Liver (tissue), 8 donors: ENCODE measurements at regions not wholly inside any gene's neighbourhood (a gene's known extent, or its start where the extent isn't known, plus 50 kb on each side); places are given as distances from the start of the nearest gene placed in this dataset.

Experiments
- DNase-seq: peaks from one replicate; pipeline ENCODE4 v3.0.0-alpha.2; 2017; ENCODE audit warnings: low spot score
- H3K27ac ChIP-seq, 2 donors: one replicate each; pipeline ENCODE4 v1.7.0; 2013; ENCODE audit warnings: inconsistent platforms in 2 of 2, low read length in 2 of 2, control low read depth in 1 of 2, low read depth in 1 of 2, mild to moderate bottlenecking in 1 of 2
- H3K27me3 ChIP-seq, 4 donors: one replicate each; pipeline versions ENCODE4 v1.6.1 to v1.7.0; 2013; ENCODE audit warnings: low read length in 3 of 4, inconsistent platforms in 1 of 4, mild to moderate bottlenecking in 1 of 4, moderate library complexity in 1 of 4; ENCODE audit not compliant: control insufficient read depth in 4 of 4, insufficient read depth in 4 of 4
- H3K36me3 ChIP-seq, 4 donors: one replicate each; pipeline versions ENCODE4 v1.6.1 to v1.7.0; 2013; ENCODE audit warnings: low read length in 3 of 4, mild to moderate bottlenecking in 3 of 4, low read depth in 1 of 4, moderate library complexity in 1 of 4; ENCODE audit not compliant: control insufficient read depth in 4 of 4, insufficient read depth in 3 of 4
- H3K4me1 ChIP-seq, 4 donors: one replicate each; pipeline versions ENCODE4 v1.6.1 to v1.7.0; 2013; ENCODE audit warnings: low read length in 3 of 4, mild to moderate bottlenecking in 3 of 4, moderate library complexity in 1 of 4; ENCODE audit not compliant: control insufficient read depth in 4 of 4, insufficient read depth in 4 of 4
- H3K4me3 ChIP-seq, 3 donors: one replicate each; pipeline versions ENCODE4 v1.6.1 to v1.7.0; 2013; ENCODE audit warnings: low read length in 3 of 3, control low read depth in 1 of 3, low read depth in 1 of 3, mild to moderate bottlenecking in 1 of 3
- H3K9ac ChIP-seq, 2 donors: one replicate each; pipeline ENCODE4 v1.7.0; 2013; ENCODE audit warnings: low read length in 2 of 2, mild to moderate bottlenecking in 2 of 2, moderate library complexity in 2 of 2, control low read depth in 1 of 2, low read depth in 1 of 2
- H3K9me3 ChIP-seq, 4 donors: one replicate each; pipeline versions ENCODE4 v1.6.1 to v1.7.0; 2013; ENCODE audit warnings: low read length in 3 of 4; ENCODE audit not compliant: control insufficient read depth in 4 of 4
- EGR1 ChIP-seq, 2 donors: IDR thresholded peaks; 2 replicates each; pipeline ENCODE4 v1.6.1; 2016 to 2018; ENCODE audit warnings: antibody characterized with exemption in 2 of 2, low read depth in 2 of 2
- FOXA1 ChIP-seq: IDR thresholded peaks from 2 replicates; pipeline ENCODE4 v1.6.1; 2016; ENCODE audit warnings: antibody characterized with exemption
- FOXA2 ChIP-seq: IDR thresholded peaks from 2 replicates; pipeline ENCODE4 v1.6.1; 2016; ENCODE audit warnings: antibody characterized with exemption
- GABPA ChIP-seq, 2 donors: IDR thresholded peaks in 1 of 2; conservative IDR thresholded peaks in 1 of 2; 2 replicates each; pipeline ENCODE4 v1.6.1; 2016; ENCODE audit warnings: antibody characterized with exemption in 2 of 2, mild to moderate bottlenecking in 1 of 2, moderate library complexity in 1 of 2
- HNF4G ChIP-seq: IDR thresholded peaks from 2 replicates; pipeline ENCODE4 v1.6.1; 2016; ENCODE audit warnings: antibody characterized with exemption
- JUND ChIP-seq, 2 donors: IDR thresholded peaks; 2 replicates each; pipeline ENCODE4 v1.6.1; 2016; ENCODE audit warnings: antibody characterized with exemption in 2 of 2
- NR2F2 ChIP-seq: IDR thresholded peaks from 2 replicates; pipeline ENCODE4 v1.6.1; 2016; ENCODE audit warnings: antibody characterized with exemption
- RAD21 ChIP-seq, 2 donors: IDR thresholded peaks; 2 replicates each; pipeline ENCODE4 v1.6.1; 2016; ENCODE audit warnings: antibody characterized with exemption in 2 of 2, mild to moderate bottlenecking in 2 of 2
- RXRA ChIP-seq, 2 donors: IDR thresholded peaks; 2 replicates each; pipeline ENCODE4 v1.6.1; 2017 to 2018; ENCODE audit warnings: antibody characterized with exemption in 2 of 2, mild to moderate bottlenecking in 1 of 2
- SP1 ChIP-seq: IDR thresholded peaks from 2 replicates; pipeline ENCODE4 v1.6.1; 2018; ENCODE audit warnings: antibody characterized with exemption, mild to moderate bottlenecking
- TAF1 ChIP-seq: conservative IDR thresholded peaks from 2 replicates; pipeline ENCODE4 v1.6.1; 2016; ENCODE audit warnings: antibody characterized with exemption, mild to moderate bottlenecking
- YY1 ChIP-seq: IDR thresholded peaks from 2 replicates; pipeline ENCODE4 v1.6.1; 2016; ENCODE audit warnings: antibody characterized with exemption, mild to moderate bottlenecking
- WGBS: extraction: QIAGEN DNeasy Blood & Tissue Kit; methylation state at CpG from one replicate; pipeline ENCODE4 v1.1.7; 2013; 5-methylcytosine and 5-hydroxymethylcytosine counted together
- TF ChIP-seq, protein P1 (sequence below): IDR thresholded peaks from 2 replicates; pipeline ENCODE4 v1.6.1; 2016; ENCODE audit warnings: antibody characterized with exemption
- TF ChIP-seq, protein P2 (sequence below): IDR thresholded peaks from 2 replicates; pipeline ENCODE4 v1.6.1; 2016; ENCODE audit warnings: antibody characterized with exemption
- TF ChIP-seq, protein P3 (sequence below): fragments of 150-350 bp; IDR thresholded peaks from 2 replicates; pipeline ENCODE4 v1.5.1; 2017; ENCODE audit warnings: improper control_type of control experiment, low read depth, low read length; ENCODE audit not compliant: missing input control
- TF ChIP-seq, protein P4 (sequence below): IDR thresholded peaks from 2 replicates; pipeline ENCODE4 v1.6.1; 2016; ENCODE audit warnings: antibody characterized with exemption, mild to moderate bottlenecking
- donor health status: healthy.
- donor health status: healthy.
- donor health status: healthy.
- donor health status: healthy.
- donor health status: healthy.

DNA sequence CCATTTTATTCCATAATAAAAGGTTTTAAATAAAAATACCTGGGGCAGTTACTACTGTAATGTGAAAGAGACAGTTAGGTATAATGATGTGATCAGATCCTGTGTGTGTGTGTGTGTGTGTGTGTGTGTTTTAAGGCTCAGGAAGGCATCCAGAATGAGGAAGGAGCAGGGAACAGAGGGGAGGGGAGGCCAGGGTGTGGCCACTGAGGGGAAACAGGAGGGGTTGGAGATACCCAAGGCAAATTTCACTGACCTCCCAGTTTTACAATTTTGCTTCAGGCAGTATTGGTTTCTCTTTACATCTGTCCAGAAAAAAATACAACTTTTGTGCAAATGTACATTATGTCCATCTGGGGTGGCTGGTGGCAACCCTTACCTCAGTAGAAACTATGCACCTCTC is 163.5 kb upstream of the FBXO11 start:
- Histone ChIP-seq H3K27ac (no peak overlapping the region), H3K4me1 (no peaks in the 10 kb centered on the region)

DNA sequence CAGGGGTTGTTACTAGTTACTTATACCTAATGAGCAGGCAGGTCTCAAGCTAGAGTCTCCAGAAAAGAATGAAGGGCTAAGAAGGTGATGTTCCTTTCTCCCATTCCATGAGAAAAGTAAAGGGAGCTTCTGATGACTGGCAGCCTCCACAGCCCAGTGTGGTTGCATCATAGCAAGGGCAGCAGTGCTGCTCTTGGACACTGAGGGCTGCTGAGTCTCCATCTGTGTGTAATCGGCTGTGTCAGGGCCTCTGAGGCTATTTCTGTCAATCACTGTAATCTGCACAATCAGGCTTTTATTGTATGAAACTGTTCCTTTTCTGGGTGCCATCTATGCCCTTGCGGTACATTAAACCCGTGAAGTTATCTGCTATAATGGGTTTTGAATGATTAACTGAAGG is 164.1 kb upstream of the FBXO11 start:
- H3K36me3 ChIP-seq: no peaks in the 10 kb centered on the region
- H3K27me3 ChIP-seq: no peaks in the 10 kb centered on the region
- H3K4me3 ChIP-seq: no peak overlapping the region
- no peaks in the 10 kb centered on the region for H3K4me1 ChIP-seq
- DNase-seq: no peak
- WGBS: 77% methylated on average over 3 of the region's 3 CpGs
- H3K9me3 ChIP-seq: no peaks in the 10 kb centered on the region
- H3K9ac ChIP-seq: no peak overlapping the region
- no peak overlapping the region for H3K27ac ChIP-seq
- TF ChIP-seq FOXA1 (no peak), SP1 (no peak), FOXA2 (no peak), EGR1 (IDR thresholded peaks at IDR 0.05; ENCODE audit: low read depth in 2 of 2) (no peak), RAD21 (IDR thresholded peaks at IDR 0.05) (no peak), YY1 (no peak), GABPA (IDR thresholded peaks at IDR 0.05 in 1 of 2, conservative IDR thresholded peaks at IDR 0.05 in 1 of 2) (no peak)
- TF ChIP-seq, protein P1, sequence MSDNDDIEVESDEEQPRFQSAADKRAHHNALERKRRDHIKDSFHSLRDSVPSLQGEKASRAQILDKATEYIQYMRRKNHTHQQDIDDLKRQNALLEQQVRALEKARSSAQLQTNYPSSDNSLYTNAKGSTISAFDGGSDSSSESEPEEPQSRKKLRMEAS: no peak
- TF ChIP-seq, protein P2, sequence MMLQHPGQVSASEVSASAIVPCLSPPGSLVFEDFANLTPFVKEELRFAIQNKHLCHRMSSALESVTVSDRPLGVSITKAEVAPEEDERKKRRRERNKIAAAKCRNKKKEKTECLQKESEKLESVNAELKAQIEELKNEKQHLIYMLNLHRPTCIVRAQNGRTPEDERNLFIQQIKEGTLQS: no peak
- TF ChIP-seq, protein P3, sequence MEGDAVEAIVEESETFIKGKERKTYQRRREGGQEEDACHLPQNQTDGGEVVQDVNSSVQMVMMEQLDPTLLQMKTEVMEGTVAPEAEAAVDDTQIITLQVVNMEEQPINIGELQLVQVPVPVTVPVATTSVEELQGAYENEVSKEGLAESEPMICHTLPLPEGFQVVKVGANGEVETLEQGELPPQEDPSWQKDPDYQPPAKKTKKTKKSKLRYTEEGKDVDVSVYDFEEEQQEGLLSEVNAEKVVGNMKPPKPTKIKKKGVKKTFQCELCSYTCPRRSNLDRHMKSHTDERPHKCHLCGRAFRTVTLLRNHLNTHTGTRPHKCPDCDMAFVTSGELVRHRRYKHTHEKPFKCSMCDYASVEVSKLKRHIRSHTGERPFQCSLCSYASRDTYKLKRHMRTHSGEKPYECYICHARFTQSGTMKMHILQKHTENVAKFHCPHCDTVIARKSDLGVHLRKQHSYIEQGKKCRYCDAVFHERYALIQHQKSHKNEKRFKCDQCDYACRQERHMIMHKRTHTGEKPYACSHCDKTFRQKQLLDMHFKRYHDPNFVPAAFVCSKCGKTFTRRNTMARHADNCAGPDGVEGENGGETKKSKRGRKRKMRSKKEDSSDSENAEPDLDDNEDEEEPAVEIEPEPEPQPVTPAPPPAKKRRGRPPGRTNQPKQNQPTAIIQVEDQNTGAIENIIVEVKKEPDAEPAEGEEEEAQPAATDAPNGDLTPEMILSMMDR: no peak
- TF ChIP-seq, protein P4, sequence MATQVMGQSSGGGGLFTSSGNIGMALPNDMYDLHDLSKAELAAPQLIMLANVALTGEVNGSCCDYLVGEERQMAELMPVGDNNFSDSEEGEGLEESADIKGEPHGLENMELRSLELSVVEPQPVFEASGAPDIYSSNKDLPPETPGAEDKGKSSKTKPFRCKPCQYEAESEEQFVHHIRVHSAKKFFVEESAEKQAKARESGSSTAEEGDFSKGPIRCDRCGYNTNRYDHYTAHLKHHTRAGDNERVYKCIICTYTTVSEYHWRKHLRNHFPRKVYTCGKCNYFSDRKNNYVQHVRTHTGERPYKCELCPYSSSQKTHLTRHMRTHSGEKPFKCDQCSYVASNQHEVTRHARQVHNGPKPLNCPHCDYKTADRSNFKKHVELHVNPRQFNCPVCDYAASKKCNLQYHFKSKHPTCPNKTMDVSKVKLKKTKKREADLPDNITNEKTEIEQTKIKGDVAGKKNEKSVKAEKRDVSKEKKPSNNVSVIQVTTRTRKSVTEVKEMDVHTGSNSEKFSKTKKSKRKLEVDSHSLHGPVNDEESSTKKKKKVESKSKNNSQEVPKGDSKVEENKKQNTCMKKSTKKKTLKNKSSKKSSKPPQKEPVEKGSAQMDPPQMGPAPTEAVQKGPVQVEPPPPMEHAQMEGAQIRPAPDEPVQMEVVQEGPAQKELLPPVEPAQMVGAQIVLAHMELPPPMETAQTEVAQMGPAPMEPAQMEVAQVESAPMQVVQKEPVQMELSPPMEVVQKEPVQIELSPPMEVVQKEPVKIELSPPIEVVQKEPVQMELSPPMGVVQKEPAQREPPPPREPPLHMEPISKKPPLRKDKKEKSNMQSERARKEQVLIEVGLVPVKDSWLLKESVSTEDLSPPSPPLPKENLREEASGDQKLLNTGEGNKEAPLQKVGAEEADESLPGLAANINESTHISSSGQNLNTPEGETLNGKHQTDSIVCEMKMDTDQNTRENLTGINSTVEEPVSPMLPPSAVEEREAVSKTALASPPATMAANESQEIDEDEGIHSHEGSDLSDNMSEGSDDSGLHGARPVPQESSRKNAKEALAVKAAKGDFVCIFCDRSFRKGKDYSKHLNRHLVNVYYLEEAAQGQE: no peak

More for the DNA sequence above, 163.5 kb upstream of the FBXO11 start:
- H3K9ac ChIP-seq: no peak overlapping the region
- H3K9me3 ChIP-seq: no peaks in the 10 kb centered on the region
- no peak for TF ChIP-seq TAF1
- TF ChIP-seq FOXA2: no peak
- TF ChIP-seq FOXA1: no peak
- TF ChIP-seq HNF4G: no peak
- TF ChIP-seq RAD21 (IDR thresholded peaks at IDR 0.05): no peak
- TF ChIP-seq GABPA (IDR thresholded peaks at IDR 0.05 in 1 of 2, conservative IDR thresholded peaks at IDR 0.05 in 1 of 2): no peak
- TF ChIP-seq, protein P4: no peak
- TF ChIP-seq NR2F2: no peak
- no peak for TF ChIP-seq SP1
- no peak for TF ChIP-seq JUND (IDR thresholded peaks at IDR 0.05)
- TF ChIP-seq, protein P2: no peak
- no peak for TF ChIP-seq YY1
- no peak for TF ChIP-seq RXRA (IDR thresholded peaks at IDR 0.05)
- TF ChIP-seq, protein P3: no peak
- DNase-seq: no peak
- H3K27me3 ChIP-seq: no peaks in the 10 kb centered on the region
- no peak overlapping the region for H3K4me3 ChIP-seq
- no peaks in the 10 kb centered on the region for H3K36me3 ChIP-seq
